AG04450 (cell line): ENCODE measurements at regions not wholly inside any gene's neighbourhood (a gene's known extent, or its start where the extent isn't known, plus 50 kb on each side); places are given as distances from the start of the nearest gene placed in this dataset.

Experiments
- CTCF ChIA-PET: fragments of 300-600, 350-600 bp; formaldehyde crosslinking; extraction: SDS; loops from one replicate; lab custom pipeline; 2022; ENCODE audit warnings: antibody characterized with exemption, inconsistent platforms; lab: Charles Lee
- POLR2A ChIA-PET: fragments of 350-600 bp; formaldehyde crosslinking; extraction: SDS; loops from one replicate; lab custom pipeline; 2021; ENCODE audit warnings: antibody characterized with exemption, inconsistent platforms; lab: Yijun Ruan, JAX
- DNase-seq: peaks from one replicate; pipeline ENCODE4 v3.0.0-alpha.2; 2011; ENCODE audit warnings: low read depth, low spot score
- H3K27ac ChIP-seq: one replicate; pipeline ENCODE4 v1.5.1; 2012; ENCODE audit warnings: low read depth, low read length, control low read depth
- H3K27me3 ChIP-seq: one replicate; pipeline ENCODE4 v1.6.0; 2012; ENCODE audit warnings: low read length; ENCODE audit not compliant: control insufficient read depth, insufficient read depth
- H3K4me3 ChIP-seq: 2 replicates; pipeline ENCODE4 v1.5.1; 2011; ENCODE audit warnings: mild to moderate bottlenecking, low read depth, low read length, control low read depth
- H3K9me3 ChIP-seq: 2 replicates; pipeline ENCODE4 v1.5.1; 2012; ENCODE audit warnings: low read length; ENCODE audit not compliant: control insufficient read depth, insufficient read depth
- TF ChIP-seq, protein P1 (sequence below): IDR thresholded peaks from 2 replicates; pipeline ENCODE4 v1.5.1; 2011; ENCODE audit warnings: low read depth, low read length, control low read depth, inconsistent platforms

DNA sequence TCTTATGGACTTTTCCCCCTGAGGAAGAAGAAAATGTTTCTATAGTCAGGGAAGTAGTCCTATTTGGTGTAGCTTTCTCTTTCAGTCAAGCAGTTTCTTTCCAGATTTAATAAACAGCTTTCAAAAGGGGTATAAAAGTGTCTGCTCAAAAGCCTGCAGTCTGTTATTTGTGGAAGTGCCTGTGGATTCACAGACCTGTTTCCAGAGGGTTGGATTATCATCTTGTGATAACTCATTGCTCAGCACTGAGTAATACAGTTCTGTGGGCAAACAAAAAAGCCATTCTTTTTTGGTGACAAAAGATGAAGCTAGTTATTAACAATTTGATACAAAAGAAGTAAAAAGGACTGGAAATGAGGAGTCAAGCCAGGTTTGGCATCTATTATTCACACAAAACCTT is 358.2 kb upstream of the ID4 start:
- Histone ChIP-seq H3K4me3 (no peak overlapping the region), H3K9me3 (peaks cover 3% of the 10 kb centered on the region; the same call in 1 of the 2 replicates), H3K27me3 (no peaks in the 10 kb centered on the region), H3K27ac (no peak overlapping the region)
- TF ChIP-seq, protein P1, sequence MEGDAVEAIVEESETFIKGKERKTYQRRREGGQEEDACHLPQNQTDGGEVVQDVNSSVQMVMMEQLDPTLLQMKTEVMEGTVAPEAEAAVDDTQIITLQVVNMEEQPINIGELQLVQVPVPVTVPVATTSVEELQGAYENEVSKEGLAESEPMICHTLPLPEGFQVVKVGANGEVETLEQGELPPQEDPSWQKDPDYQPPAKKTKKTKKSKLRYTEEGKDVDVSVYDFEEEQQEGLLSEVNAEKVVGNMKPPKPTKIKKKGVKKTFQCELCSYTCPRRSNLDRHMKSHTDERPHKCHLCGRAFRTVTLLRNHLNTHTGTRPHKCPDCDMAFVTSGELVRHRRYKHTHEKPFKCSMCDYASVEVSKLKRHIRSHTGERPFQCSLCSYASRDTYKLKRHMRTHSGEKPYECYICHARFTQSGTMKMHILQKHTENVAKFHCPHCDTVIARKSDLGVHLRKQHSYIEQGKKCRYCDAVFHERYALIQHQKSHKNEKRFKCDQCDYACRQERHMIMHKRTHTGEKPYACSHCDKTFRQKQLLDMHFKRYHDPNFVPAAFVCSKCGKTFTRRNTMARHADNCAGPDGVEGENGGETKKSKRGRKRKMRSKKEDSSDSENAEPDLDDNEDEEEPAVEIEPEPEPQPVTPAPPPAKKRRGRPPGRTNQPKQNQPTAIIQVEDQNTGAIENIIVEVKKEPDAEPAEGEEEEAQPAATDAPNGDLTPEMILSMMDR, result no peak
- DNase-seq, result no peak
- POLR2A ChIA-PET, result no interaction called here
- CTCF ChIA-PET, result no interaction called here

DNA sequence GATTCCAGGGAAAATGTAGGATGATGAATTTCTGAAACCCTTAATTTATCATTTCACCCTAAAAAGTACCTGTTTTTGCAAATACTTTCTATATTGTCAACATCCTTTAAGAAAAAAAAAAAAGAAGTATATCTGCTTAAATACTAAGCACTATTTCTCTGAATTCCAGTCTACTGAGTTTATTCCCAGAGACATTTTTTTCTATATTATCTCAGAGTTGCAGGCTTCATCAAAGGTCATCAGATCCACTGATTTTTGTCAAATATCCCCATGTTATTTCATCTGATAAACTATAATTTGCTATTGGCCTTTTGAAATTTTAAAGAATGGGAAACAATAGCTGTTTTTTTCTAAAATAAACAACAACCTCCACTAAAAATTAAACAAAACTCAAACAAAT is 357.6 kb upstream of the ID4 start:
- H3K9me3 ChIP-seq, result peaks cover 3% of the 10 kb centered on the region; the same call in 1 of the 2 replicates
- CTCF ChIA-PET, result no interaction called here
- no peaks in the 10 kb centered on the region for H3K27me3 ChIP-seq
- no peak overlapping the region for H3K27ac ChIP-seq
- H3K4me3 ChIP-seq, result no peak overlapping the region
- POLR2A ChIA-PET, result no interaction called here
- TF ChIP-seq, protein P1, result no peak
- DNase-seq, result no peak

DNA sequence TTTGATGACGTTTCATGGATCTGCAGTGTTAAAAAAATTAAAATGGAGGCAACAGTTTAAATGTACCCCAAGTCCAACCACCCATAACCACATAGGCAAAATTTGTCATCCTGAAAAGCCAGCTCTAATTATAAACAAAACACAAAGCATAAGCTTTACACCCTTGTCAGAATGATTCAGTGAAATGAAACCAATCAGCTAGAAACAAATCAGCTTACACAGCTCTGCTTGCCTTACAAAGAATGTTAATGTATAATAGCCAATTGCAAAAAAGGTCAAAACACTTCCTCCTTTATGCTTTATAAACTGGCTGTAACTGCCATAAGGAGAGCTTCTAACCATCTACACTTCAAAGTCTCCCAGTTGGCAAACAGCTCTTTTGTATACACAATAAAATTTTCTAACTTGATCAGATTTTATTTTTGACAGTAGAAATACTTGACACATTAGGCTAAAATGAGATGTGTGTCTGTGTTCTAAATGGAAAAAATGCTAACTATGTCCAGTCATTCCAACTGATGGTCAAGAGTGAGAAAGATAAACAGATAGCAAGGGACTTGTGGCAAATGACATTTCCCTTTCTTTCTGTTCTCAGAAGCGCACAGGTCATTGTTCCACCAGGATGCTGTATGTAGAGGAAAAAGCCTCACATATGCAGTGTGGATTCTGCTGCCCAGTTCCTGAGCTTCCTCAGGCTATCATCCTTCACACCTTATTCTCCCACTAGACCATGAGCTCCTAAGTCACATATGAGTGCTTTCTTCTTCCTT is 344.3 kb upstream of the ID4 start:
- ChIA-PET CTCF (no interaction called here), POLR2A (no interaction called here)
- Histone ChIP-seq H3K27ac (no peak overlapping the region), H3K27me3 (no peaks in the 10 kb centered on the region), H3K4me3 (no peak overlapping the region), H3K9me3 (no peaks in the 10 kb centered on the region)
- DNase-seq, result no peak
- TF ChIP-seq, protein P1, result no peak

DNA sequence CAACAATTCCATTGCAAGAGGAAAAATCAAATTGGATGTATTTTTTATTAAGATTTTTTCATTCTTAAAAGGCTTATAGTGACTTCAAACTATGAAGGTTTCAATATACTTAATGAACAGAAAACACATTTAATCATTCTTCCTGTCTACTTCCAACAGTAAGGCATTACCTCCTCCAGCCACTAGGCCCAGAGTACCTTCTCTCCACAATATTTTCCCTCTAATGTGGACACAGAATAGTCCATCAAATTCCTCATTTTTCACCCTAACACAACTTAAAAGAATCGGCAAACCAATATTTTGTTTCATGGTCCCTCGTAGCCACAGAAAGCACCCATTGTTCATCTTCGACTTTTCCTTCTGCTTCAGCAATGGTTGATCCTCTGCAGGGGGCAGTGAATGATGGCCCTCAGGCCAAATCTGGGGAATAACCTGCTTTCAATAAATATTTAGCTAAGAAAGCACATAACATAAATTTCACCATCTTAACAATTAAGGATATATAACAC is 335.4 kb upstream of the ID4 start:
- ChIA-PET POLR2A (no interaction called here), CTCF (no interaction called here)
- Histone ChIP-seq H3K27me3 (no peaks in the 10 kb centered on the region), H3K4me3 (no peak overlapping the region), H3K27ac (no peak overlapping the region), H3K9me3 (no peaks in the 10 kb centered on the region)
- TF ChIP-seq, protein P1, result no peak
- no peak for DNase-seq

- Histone ChIP-seq H3K27ac (no peak overlapping the region), H3K4me3 (no peak overlapping the region), H3K27me3 (no peaks in the 10 kb centered on the region), H3K9me3 (no peaks in the 10 kb centered on the region)
- DNase-seq, result no peak
- POLR2A ChIA-PET, result no interaction called here
- CTCF ChIA-PET, result no interaction called here
- TF ChIP-seq, protein P1, result no peak
Measured at GRCh38 chr6:19502301-19502700, 334.9 kb upstream of the ID4 start.
